Panc1 (cell line): ENCODE measurements at regions not wholly inside any gene's neighbourhood (a gene's known extent, or its start where the extent isn't known, plus 50 kb on each side); places are given as distances from the start of the nearest gene placed in this dataset.

Experiments used
- ATAC-seq: fragments of 200-7000 bp; cut with Tn5 transposase; 2 replicates; pipeline ENCODE4 v1.9.1; 2020; ENCODE audit warnings: mild to moderate bottlenecking, moderate library complexity
- BruUV-seq: library from RNA; stranded (reverse); fragments of 400-500 nt; replicated peaks from 2 replicates; lab custom pipeline; 2021; lab: Mats Ljungman, UMichigan
- CTCF ChIA-PET: fragments of 300-600 bp; sonication (Branson Sonifier 250); formaldehyde crosslinking; loops from one replicate; lab custom pipeline; 2022; ENCODE audit warnings: antibody characterized with exemption; lab: Charles Lee
- POLR2A ChIA-PET: fragments of 300-600 bp; sonication (Branson Sonifier 250); formaldehyde crosslinking; loops from one replicate; lab custom pipeline; 2022; ENCODE audit warnings: antibody characterized with exemption; lab: Charles Lee
- DNase-seq: peaks from one replicate; pipeline ENCODE4 v3.0.0-alpha.2; 2010; ENCODE audit warnings: low read depth, low spot score
- H3K27ac ChIP-seq: 2 replicates; pipeline ENCODE4 v1.5.1; 2011; ENCODE audit warnings: mild to moderate bottlenecking, low read length, inconsistent platforms
- H3K27me3 ChIP-seq: fragments of 200-500 bp; sonication (Bioruptor generic); 2 replicates; pipeline ENCODE4 v1.6.0; 2014; ENCODE audit warnings: low read length, inconsistent platforms; ENCODE audit not compliant: control insufficient read depth, insufficient read depth
- H3K36me3 ChIP-seq: fragments of 200-500 bp; sonication (Bioruptor generic); 2 replicates; pipeline ENCODE4 v1.5.1; 2014; ENCODE audit warnings: inconsistent platforms, mild to moderate bottlenecking, low read length, moderate library complexity; ENCODE audit not compliant: control insufficient read depth, insufficient read depth
- H3K4me1 ChIP-seq: 2 replicates; pipeline ENCODE4 v1.5.1; 2011; ENCODE audit warnings: inconsistent platforms, mild to moderate bottlenecking, low read length, moderate library complexity; ENCODE audit not compliant: control insufficient read depth, insufficient read depth
- H3K4me3 ChIP-seq, 2 experiments: 2 replicates each; pipeline ENCODE4 v1.5.1; 2011 to 2012; ENCODE audit warnings: low read depth in 2 of 2, low read length in 2 of 2, mild to moderate bottlenecking in 2 of 2, inconsistent platforms in 1 of 2, moderate library complexity in 1 of 2
- H3K9me3 ChIP-seq: fragments of 200-500 bp; sonication (Bioruptor generic); 2 replicates; pipeline ENCODE4 v1.5.1; 2014; ENCODE audit warnings: low read depth, mild to moderate bottlenecking, inconsistent platforms, low read length, moderate library complexity; ENCODE audit not compliant: control insufficient read depth, insufficient read depth
- POLR2AphosphoS5 ChIP-seq: IDR thresholded peaks from 2 replicates; pipeline ENCODE4 v1.6.1; 2012; ENCODE audit warnings: mild to moderate bottlenecking, low read depth, low read length, moderate library complexity
- REST ChIP-seq, 2 experiments: IDR thresholded peaks; 2 replicates each; pipeline ENCODE4 v1.6.1; 2011 to 2012; ENCODE audit warnings: low read depth in 2 of 2, control low read depth in 1 of 2, low read length in 1 of 2, mild to moderate bottlenecking in 1 of 2, moderate library complexity in 1 of 2; ENCODE audit not compliant: insufficient read depth in 1 of 2
- SIN3A ChIP-seq: IDR thresholded peaks from 2 replicates; pipeline ENCODE4 v1.6.1; 2012; ENCODE audit warnings: low read depth, mild to moderate bottlenecking, low read length, moderate library complexity, borderline replicate concordance; ENCODE audit not compliant: insufficient read depth
- TCF7L2 ChIP-seq: IDR thresholded peaks from 2 replicates; pipeline ENCODE4 v1.6.1; 2011; ENCODE audit warnings: mild to moderate bottlenecking, low read depth, low read length, inconsistent platforms
- in situ Hi-C: cut with HindIII; loops from 2 replicates; pipeline ENCODE4 v1.10.0; 2016; ENCODE audit warnings: low sequenced_read_pairs, low pct_unique_long_range_greater_than_20kb
- intact Hi-C: fragments of 100-400 bp; cut with micrococcal nuclease; formaldehyde crosslinking; loops from one replicate; pipeline ENCODE4 v1.10.0; 2022; ENCODE audit not compliant: unreplicated experiment
- TF ChIP-seq, protein P1 (sequence below): fragments of 450-650 bp; IDR thresholded peaks from 2 replicates; pipeline ENCODE4 v1.5.1; 2017; ENCODE audit warnings: mild to moderate bottlenecking

- intact Hi-C loops (no loop called here), in situ Hi-C loops (no loop called here)
- ATAC-seq (peak; percentile 74), DNase-seq (no peak)
- no peaks in the 10 kb centered on the region for H3K4me1 ChIP-seq
- H3K36me3 ChIP-seq, result no peaks in the 10 kb centered on the region
- BruUV-seq, result no TSS peak
- no peak overlapping the region for H3K27ac ChIP-seq
- CTCF ChIA-PET, result no interaction called here
- TF ChIP-seq TCF7L2 (no peak), POLR2AphosphoS5 (no peak), SIN3A (no peak), REST (IDR thresholded peaks at IDR 0.05; ENCODE audit: insufficient read depth in 1 of 2, low read depth in 2 of 2, low read length in 1 of 2) (no peak)
- TF ChIP-seq, protein P1, sequence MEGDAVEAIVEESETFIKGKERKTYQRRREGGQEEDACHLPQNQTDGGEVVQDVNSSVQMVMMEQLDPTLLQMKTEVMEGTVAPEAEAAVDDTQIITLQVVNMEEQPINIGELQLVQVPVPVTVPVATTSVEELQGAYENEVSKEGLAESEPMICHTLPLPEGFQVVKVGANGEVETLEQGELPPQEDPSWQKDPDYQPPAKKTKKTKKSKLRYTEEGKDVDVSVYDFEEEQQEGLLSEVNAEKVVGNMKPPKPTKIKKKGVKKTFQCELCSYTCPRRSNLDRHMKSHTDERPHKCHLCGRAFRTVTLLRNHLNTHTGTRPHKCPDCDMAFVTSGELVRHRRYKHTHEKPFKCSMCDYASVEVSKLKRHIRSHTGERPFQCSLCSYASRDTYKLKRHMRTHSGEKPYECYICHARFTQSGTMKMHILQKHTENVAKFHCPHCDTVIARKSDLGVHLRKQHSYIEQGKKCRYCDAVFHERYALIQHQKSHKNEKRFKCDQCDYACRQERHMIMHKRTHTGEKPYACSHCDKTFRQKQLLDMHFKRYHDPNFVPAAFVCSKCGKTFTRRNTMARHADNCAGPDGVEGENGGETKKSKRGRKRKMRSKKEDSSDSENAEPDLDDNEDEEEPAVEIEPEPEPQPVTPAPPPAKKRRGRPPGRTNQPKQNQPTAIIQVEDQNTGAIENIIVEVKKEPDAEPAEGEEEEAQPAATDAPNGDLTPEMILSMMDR, result no peak
- no peaks in the 10 kb centered on the region for H3K9me3 ChIP-seq
- H3K27me3 ChIP-seq, result no peaks in the 10 kb centered on the region
- H3K4me3 ChIP-seq, result peak overlapping the region; percentile 26 to 43
- POLR2A ChIA-PET, result no interaction called here
Observed at GRCh38 chr12:115354007-115354890, 670.3 kb upstream of the TBX3 start.

DNA sequence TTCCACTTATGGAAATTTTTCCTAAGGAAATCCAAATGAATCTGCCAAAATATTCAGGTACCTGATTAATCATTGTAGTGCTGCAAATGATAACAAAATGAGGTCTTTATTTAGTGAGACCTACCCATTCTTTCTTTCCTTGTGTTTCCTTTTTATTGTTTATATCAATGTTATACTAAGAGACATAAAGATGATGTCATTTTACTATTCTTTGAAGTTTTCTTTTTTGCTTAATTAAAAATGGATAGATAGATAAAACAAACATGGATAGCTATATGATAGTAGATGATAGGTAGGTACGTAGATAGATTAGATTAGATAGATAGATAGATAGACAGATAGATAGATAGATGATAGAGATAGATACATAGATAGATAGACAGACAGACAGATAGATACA, 669.5 kb upstream of the TBX3 start:
- POLR2A ChIA-PET, result no interaction called here
- no peak for TF ChIP-seq POLR2AphosphoS5
- no peak for TF ChIP-seq SIN3A
- no peak for TF ChIP-seq TCF7L2
- TF ChIP-seq, protein P1, result no peak
- CTCF ChIA-PET, result no interaction called here
- ATAC-seq, result no peak
- intact Hi-C loops (no loop called here), in situ Hi-C loops (no loop called here)
- no peak overlapping the region for H3K4me3 ChIP-seq
- no peaks in the 10 kb centered on the region for H3K9me3 ChIP-seq
- H3K27me3 ChIP-seq, result no peaks in the 10 kb centered on the region
- H3K27ac ChIP-seq, result no peak overlapping the region
- DNase-seq, result no peak
- no peaks in the 10 kb centered on the region for H3K4me1 ChIP-seq
- BruUV-seq, result no TSS peak
- H3K36me3 ChIP-seq, result no peaks in the 10 kb centered on the region
